ENCODE measurements at regions not wholly inside any gene's neighbourhood (a gene's known extent, or its start where the extent isn't known, plus 50 kb on each side); places are given as distances from the start of the nearest gene placed in this dataset.
"Not testable (repeated sequence)": the region's sequence is repeated elsewhere in the genome, so short reads cannot be mapped to it uniquely, and the experiment has no call there.

DNA sequence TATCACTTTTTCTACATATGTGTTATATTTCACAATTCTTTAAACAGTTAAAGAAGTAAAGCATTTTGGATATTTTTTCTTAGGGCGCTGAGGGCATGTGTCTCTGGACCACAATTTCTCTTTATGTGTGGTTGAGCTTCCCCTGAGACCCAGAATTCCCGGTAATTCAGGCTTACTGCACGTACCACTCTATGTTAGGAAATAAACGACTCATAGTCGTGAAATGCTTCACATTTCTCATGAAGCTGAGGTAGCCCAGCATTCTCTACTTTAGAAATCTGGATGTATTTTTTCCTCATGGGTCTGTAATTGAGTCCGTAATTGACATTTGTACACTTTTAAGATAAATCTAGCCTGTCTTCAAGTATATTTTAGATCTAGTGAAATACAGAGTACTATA is 170.6 kb downstream of the FZD1 start:
- no peaks in the 10 kb centered on the region for H3K27me3 ChIP-seq
- no peak overlapping the region for H3K27ac ChIP-seq
- H3K36me3 ChIP-seq = no peaks in the 10 kb centered on the region
- 79 to 81% methylated on average over 6 of the region's 6 CpGs for WGBS, 2 donors (ENCODE audit: low coverage in 1 of 2)
- TF ChIP-seq POLR2A (IDR thresholded peaks at IDR 0.05) (no peak), POLR2AphosphoS5 (IDR thresholded peaks at IDR 0.05) (no peak), EP300 (IDR thresholded peaks at IDR 0.05) (no peak)
- TF ChIP-seq, protein P1, sequence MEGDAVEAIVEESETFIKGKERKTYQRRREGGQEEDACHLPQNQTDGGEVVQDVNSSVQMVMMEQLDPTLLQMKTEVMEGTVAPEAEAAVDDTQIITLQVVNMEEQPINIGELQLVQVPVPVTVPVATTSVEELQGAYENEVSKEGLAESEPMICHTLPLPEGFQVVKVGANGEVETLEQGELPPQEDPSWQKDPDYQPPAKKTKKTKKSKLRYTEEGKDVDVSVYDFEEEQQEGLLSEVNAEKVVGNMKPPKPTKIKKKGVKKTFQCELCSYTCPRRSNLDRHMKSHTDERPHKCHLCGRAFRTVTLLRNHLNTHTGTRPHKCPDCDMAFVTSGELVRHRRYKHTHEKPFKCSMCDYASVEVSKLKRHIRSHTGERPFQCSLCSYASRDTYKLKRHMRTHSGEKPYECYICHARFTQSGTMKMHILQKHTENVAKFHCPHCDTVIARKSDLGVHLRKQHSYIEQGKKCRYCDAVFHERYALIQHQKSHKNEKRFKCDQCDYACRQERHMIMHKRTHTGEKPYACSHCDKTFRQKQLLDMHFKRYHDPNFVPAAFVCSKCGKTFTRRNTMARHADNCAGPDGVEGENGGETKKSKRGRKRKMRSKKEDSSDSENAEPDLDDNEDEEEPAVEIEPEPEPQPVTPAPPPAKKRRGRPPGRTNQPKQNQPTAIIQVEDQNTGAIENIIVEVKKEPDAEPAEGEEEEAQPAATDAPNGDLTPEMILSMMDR (IDR thresholded peaks at IDR 0.05) = no peak
- no peak for ATAC-seq
- H3K9me3 ChIP-seq = peaks cover 0 to under 1% (median 0%) of the 10 kb centered on the region in 3 donors
- H3K4me1 ChIP-seq = no peaks in the 10 kb centered on the region
- H3K4me3 ChIP-seq = no peak overlapping the region

DNA sequence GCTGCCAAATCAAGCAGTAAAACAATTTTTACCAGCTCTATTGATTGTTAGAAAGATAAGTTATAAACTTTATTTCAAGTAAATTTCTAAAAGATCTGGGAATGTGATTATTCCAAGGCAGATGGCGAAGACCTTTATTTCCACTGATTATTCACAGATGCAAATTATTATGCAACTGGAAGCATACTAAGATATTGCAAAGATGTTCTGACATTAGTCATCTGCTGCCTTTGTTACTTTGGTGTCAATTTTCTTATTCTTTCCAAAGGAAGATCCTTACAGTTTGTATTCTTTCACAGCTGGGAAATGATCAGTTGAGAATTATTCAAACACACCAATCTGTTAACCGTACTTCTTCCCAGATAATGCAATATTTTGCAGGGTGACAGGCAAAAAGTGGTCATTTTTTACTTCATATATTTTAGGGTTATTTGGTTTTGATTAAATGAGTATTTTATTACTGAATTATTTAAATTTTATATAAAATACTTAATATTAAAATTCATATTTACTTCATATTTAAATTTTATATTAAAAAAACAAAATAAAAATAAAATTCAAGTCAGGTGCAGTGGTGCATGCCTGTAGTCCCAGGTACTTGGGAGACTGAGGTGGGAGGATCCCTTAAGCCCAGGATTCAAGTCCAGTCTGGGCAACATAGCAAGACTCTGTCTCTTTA is 171.3 kb downstream of the FZD1 start:
- Histone ChIP-seq H3K4me1 (no peaks in the 10 kb centered on the region), H3K36me3 (no peaks in the 10 kb centered on the region), H3K9me3 (peaks cover 0 to 8% (median 0%) of the 10 kb centered on the region in 3 donors), H3K27ac (no peak overlapping the region), H3K4me3 (no peak overlapping the region), H3K27me3 (no peaks in the 10 kb centered on the region)
- 72 to 81% methylated on average over 2 of the region's 2 CpGs for WGBS, 2 donors (ENCODE audit: low coverage in 1 of 2)
- TF ChIP-seq EP300 (IDR thresholded peaks at IDR 0.05) (no peak), POLR2A (IDR thresholded peaks at IDR 0.05) (no peak), POLR2AphosphoS5 (IDR thresholded peaks at IDR 0.05) (no peak)
- ATAC-seq = no peak

DNA sequence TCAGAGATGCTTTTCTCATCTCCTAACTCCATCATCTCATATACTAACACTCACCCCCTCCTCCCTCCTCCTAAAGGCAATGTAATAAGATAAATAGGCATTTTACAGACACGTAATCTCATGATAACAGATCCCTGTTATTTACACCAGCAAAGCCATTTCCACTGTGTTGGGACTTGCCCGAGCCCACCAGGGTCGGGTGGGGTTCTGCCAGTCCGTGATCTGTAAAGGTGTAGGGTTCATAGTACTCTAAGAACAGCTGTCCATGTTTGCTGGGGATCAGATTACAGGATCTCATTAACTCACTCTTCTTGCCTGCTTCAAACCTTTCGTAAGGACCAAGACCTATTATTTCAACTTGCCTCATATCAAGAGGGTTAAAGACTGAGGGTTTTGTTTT is 172.4 kb downstream of the FZD1 start:
- 48 to 92% methylated on average over 2 to 5 of the region's 5 CpGs for WGBS, 2 donors (ENCODE audit: low coverage in 1 of 2)

DNA sequence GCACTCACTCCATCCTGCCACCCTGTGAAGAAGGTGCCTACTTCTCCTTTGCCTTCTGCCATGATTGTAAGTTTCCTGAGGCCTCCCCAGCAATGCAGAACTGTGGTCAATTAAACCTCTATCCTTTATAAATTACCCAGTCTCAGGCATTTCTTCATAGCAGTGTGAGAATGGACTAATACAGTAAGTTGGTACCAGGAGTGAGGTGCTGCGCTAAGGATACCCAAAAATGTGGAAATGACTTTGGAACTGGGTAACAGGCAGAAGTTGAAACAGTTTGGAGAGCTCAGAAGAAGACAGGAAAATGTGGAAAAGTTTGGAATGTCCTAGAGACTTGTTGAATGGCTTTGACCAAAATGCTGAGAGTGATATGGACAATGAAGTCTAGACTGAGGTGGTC is 176.0 kb downstream of the FZD1 start:
- not testable (repeated sequence) for H3K36me3 ChIP-seq, H3K27ac ChIP-seq, H3K4me1 ChIP-seq, H3K27me3 ChIP-seq, H3K4me3 ChIP-seq, ATAC-seq
- WGBS, 2 donors (ENCODE audit: low coverage in 1 of 2) = 80 to 100% methylated on average over 1 of the region's 1 CpG
- H3K9me3 ChIP-seq = peaks cover 0 to 17% (median 0%) of the 10 kb centered on the region in 3 donors

More for the DNA sequence above, 172.4 kb downstream of the FZD1 start:
- Histone ChIP-seq H3K4me1 (no peaks in the 10 kb centered on the region), H3K4me3 (no peak overlapping the region), H3K27ac (no peak overlapping the region), H3K27me3 (no peaks in the 10 kb centered on the region), H3K9me3 (peaks cover 0 to 17% (median 0%) of the 10 kb centered on the region in 3 donors), H3K36me3 (no peaks in the 10 kb centered on the region)
- no peak for ATAC-seq
- TF ChIP-seq POLR2A (IDR thresholded peaks at IDR 0.05) (no peak), EP300 (IDR thresholded peaks at IDR 0.05) (no peak)
- TF ChIP-seq, protein P1 (IDR thresholded peaks at IDR 0.05) = no peak

GRCh38 chr7:91443862-91444261 is 179.6 kb downstream of the FZD1 start:
- ATAC-seq = no peak
- peaks cover 0 to 25% (median 0%) of the 10 kb centered on the region in 3 donors for H3K9me3 ChIP-seq
- no peaks in the 10 kb centered on the region for H3K36me3 ChIP-seq
- no peaks in the 10 kb centered on the region for H3K27me3 ChIP-seq
- H3K4me1 ChIP-seq = no peaks in the 10 kb centered on the region
- TF ChIP-seq POLR2A (IDR thresholded peaks at IDR 0.05) = no peak
- H3K27ac ChIP-seq = no peak overlapping the region
- H3K4me3 ChIP-seq = no peak overlapping the region
- whole genome bisulfite sequencing, 2 donors (ENCODE audit: low coverage in 1 of 2) = 83 to 100% methylated on average over 1 of the region's 1 CpG

- Histone ChIP-seq H3K4me1 (no peaks in the 10 kb centered on the region), H3K9me3 (peaks cover 0 to 8% (median 0%) of the 10 kb centered on the region in 3 donors), H3K27me3 (no peaks in the 10 kb centered on the region), H3K36me3 (no peaks in the 10 kb centered on the region), H3K27ac (no peak overlapping the region), H3K4me3 (no peak overlapping the region)
- WGBS, 2 donors (ENCODE audit: low coverage in 1 of 2) = 93% methylated on average over 1 of the region's 1 CpG; no CpG with 5 or more reads in 1 of the 2 donors
- TF ChIP-seq POLR2A (IDR thresholded peaks at IDR 0.05) = no peak
- TF ChIP-seq EP300 (IDR thresholded peaks at IDR 0.05) = no peak
- no peak for TF ChIP-seq POLR2AphosphoS5 (IDR thresholded peaks at IDR 0.05)
- TF ChIP-seq, protein P1 (IDR thresholded peaks at IDR 0.05) = no peak
- no peak for ATAC-seq
Observed at GRCh38 chr7:91446819-91447218, 182.6 kb downstream of the FZD1 start.

Data from gastroesophageal sphincter (tissue), 4 donors.